Activated CD4-positive, alpha-beta T cell treated with anti-CD3 and anti-CD28 coated beads, Interleukin-10, Interleukin-2, amounts not matched to agents 100 ng/mL and 50 ng/mL, durations not matched to agents 16 hours and 8 hours (primary cell): ENCODE measurements at regions not wholly inside any gene's neighbourhood (a gene's known extent, or its start where the extent isn't known, plus 50 kb on each side); places are given as distances from the start of the nearest gene placed in this dataset.

Source experiments
- DNase-seq: peaks from one replicate; pipeline ENCODE4 v3.0.0-alpha.2; 2020

GRCh38 chrX:39304746-39305145, 503.5 kb downstream of the MID1IP1 start:
- no peak for DNase-seq

DNA sequence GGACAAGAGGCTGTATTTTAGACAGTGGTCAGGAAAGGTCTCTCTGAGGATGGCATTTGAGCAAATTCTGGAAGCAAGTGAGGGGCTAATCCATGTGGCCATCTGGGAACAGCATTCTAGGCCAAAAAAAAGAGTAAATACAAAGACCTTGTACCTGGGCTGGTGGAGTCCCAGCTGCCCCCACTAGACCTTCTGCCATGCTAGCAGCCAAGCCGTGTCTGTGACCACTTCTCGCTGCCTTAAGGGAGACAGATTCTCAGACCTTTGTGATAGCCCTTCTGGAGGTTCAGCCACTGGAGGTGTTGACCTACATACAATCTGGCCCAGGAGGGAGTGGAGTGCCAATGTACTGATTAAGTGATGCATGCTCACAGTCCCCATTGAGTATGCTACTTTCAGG, 506.2 kb downstream of the MID1IP1 start:
- DNase-seq: no peak

GRCh38 chrX:39308126-39308525, 506.9 kb downstream of the MID1IP1 start:
- no peak for DNase-seq

- peak; percentile 57 for DNase-seq
Observed at GRCh38 chrX:39309018-39309635, 507.9 kb downstream of the MID1IP1 start.

DNA sequence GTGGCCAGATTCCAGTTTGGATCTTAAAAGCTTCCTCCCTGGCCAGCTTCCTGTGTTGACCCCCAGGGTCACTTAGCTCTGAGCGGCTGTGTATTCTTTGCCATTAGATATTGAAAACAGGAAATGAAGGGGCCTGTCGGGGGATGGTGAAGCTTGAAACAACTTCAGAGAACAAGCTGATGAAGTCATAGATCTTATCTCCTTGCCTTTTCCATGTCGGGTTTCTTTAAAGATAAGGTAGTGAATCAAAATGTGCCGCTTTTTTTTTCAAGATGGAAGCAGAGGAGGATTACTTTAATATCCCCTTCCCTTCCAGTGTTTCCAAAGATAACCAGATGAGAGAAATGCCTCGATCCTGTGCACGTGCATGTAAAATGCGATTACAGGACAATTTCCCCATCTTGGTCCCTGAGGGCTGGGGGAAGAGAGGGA, 508.5 kb downstream of the MID1IP1 start:
- peak; percentile 52 for DNase-seq

DNA sequence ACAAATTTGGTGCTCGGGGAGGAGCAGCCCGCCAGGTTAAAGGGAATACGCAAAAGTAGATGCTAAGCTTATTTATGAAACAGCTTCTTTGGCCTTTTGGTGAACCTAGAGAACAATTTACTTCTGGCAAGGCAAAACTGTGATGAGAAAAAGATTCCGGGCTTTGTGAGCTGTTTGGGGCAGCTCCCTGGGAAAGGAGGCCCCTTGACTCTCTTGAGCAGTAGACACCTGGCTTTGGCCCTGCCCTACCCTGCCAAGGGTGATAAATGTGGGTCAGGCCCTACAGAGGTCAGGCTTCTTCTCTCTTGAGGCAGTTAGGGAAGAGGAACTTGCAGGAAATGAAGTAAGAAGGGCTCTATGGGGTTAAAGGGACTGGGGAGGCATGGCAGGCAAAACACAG, 509.6 kb downstream of the MID1IP1 start:
- DNase-seq: no peak

- DNase-seq: no peak
Observed at GRCh38 chrX:39311646-39312045, 510.4 kb downstream of the MID1IP1 start.

DNA sequence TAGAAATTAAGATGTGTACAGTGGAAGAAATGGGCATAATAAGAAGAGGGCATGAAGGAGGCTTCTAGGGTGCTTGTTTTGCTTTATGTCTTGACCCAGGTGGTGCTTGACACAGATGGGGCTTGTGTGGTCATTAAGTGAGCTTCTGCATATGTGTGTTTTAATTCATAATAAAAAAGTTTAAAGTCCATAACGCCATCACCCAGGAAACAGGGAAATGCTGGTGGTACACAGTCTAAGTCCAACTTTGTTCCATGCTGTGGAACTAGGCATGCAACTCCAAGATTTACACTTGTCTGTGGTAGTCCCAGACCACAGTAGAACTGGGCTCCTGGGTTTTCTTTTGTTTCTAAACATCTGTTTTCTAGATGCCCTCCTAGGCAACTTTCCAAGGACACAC, 511.9 kb downstream of the MID1IP1 start:
- DNase-seq: no peak

- no peak for DNase-seq
Observed at GRCh38 chrX:39318506-39319343, 517.5 kb downstream of the MID1IP1 start.

DNA sequence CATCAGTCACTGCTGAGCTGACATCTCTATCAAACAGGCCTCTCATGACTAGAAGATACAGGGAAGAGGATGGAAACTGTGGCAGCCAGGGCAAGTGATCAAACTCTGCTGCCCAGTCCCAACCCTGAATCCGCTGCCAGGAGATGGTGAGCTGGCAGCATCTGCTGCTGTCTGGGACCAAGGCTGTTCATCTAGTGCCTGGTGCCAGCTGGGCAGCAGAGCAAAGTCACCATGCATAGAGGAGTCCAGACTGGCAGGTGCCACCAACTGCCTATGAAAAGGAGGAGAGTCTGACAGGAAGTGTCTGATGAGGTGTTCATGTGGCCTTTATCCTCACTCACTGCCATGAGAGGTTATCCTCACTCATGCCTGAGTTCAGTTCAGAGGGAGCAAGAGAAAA, 518.9 kb downstream of the MID1IP1 start:
- DNase-seq: no peak

- DNase-seq: no peak
Observed at GRCh38 chrX:39322496-39322895, 521.2 kb downstream of the MID1IP1 start.

- no peak for DNase-seq
Observed at GRCh38 chrX:39324233-39324930, 523.1 kb downstream of the MID1IP1 start.

- DNase-seq: peak; percentile 41
Observed at GRCh38 chrX:39327255-39327654, 526.0 kb downstream of the MID1IP1 start.

DNA sequence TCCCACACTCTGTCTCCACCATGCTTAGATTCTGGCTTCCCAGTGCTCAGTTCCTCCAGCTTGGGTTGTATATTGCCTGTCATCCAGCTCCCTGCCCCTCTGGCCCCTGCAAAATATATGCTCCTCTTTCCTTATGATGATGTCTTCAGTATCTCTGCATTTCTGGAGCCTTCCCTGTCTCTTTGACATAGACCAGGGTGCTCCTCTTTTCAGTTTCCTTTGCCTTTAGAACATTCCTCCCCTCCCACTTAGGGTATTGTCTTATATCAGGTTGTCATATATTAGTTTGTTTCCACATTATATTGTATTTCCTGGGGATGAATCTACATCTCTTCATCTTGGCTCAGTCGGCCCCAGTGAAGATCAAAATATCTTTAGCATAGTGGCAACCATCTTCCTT, 526.4 kb downstream of the MID1IP1 start:
- no peak for DNase-seq

- no peak for DNase-seq
Observed at GRCh38 chrX:39328661-39329060, 527.4 kb downstream of the MID1IP1 start.

GRCh38 chrX:39331082-39331704, 529.9 kb downstream of the MID1IP1 start:
- peak; percentile 64 for DNase-seq

GRCh38 chrX:39333451-39333850, 532.2 kb downstream of the MID1IP1 start:
- no peak for DNase-seq

DNA sequence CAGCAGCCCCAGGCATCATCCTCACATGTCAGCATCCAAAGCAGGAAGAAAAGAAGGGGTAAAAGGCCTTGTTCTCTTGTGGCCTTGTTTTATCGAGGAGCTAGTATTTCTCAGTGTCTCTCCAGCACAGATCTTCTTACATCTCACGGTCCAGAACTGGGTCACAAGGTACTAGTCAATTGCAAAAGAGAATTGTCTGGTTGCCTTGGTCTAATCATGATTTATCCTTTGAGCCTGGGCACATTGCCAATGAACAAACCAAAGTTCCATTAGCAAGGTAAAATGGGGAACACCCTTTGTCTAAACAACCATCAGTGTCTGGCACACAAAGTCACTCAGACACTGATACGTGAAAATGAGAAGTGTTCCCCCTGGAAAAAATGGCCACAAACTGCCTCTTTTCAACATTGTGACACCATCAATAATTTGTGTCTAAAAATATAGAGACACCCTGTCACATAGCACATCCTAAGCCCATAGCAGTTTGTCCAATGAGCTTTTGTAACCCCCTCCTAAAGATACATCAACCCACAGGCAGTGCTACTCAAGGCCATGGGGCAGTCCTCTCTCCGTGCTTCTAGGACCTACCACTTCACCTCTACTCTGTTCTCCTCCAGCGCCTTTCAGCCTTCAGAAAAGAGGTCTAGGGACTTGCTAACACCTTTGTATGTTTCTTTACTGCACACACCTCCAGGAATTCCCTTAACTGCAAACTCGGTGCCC, 534.4 kb downstream of the MID1IP1 start:
- no peak for DNase-seq

- DNase-seq: peak; percentile 61
Observed at GRCh38 chrX:39336671-39337311, 535.5 kb downstream of the MID1IP1 start.

DNA sequence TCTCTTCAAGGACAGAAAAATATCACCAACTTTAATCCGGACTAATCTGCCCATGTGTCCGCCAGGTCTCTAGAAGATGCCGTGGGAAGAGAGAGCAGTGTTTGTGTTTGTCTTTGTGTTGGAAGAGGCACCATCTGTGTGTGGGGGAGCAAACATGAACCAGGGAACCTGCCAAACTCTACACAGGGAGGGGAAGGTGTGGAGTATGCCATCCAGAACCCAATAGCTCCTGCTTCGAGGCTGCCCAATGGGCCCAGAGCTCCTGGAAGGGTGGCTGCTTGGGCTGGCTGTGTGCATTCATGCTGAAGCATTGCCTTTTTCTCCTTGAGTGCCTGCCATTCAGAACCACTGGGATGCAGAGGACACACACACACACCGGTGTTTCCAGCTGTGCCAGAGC, 536.2 kb downstream of the MID1IP1 start:
- no peak for DNase-seq

DNA sequence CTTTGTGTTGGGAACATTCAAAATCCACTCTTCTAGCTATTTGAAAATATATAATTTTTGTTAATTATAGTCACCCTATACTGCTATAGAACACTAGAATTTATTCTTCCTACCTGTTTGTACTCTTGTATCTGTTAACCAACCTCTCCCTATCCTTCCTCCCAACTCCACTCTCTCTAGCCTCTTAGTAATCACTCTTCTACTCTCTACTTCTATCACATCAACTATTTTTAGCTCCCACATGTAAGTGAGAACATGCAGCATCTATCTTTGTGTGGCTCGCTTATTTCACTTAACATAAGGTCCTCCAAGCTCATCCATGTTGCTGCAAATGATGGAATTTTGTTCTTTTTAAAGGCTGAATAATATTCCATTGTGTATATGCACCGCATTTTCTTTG, 537.3 kb downstream of the MID1IP1 start:
- DNase-seq: no peak

DNA sequence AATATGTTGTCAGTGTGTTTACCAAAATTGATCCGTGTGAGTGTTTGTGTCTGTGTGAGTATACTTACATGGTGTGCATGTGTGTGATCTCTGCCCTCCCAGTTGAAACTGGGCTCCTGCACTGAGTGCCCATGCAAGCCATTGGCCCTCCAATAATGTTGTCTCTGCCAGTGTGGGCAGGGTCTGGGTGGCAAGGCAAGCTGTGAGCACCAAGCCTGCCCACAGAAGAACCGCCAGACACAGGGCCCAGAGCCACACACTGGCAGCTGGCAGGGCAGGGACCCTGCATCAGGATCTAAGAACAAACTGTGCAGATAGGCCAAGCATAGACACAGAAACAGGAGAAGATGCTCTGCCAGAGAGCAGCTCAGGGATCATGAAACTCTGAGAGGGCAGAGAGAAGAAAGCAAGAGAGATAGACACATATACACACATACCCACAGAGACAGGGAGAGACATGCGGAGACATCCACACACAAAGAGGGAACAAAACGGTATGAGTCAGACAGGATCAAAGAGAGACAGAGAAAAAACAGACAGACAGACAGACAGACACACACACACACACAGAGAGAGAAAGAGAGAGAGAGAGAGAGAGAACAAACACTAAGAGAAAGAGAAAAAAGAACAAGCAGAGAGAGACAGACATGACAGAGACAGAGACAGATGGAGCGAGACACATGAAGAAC, 555.0 kb downstream of the MID1IP1 start:
- DNase-seq: no peak
